Kidney (tissue), 13 donors: ENCODE measurements at regions not wholly inside any gene's neighbourhood (a gene's known extent, or its start where the extent isn't known, plus 50 kb on each side); places are given as distances from the start of the nearest gene placed in this dataset.

ENCODE experiments used
- DNase-seq, 5 donors: peaks; one replicate each; pipeline ENCODE4 v3.0.0-alpha.2; 2013 to 2020
- FAIRE-seq: peaks from 2 replicates; lab custom pipeline; 2012; peaks lifted over from hg19 to GRCh38; lab: Jason Lieb, UNC
- H3K27ac ChIP-seq, 2 donors: one replicate each; pipeline ENCODE4 v1.7.0; 2013; ENCODE audit warnings: low read depth in 2 of 2, low read length in 2 of 2, inconsistent platforms in 1 of 2
- H3K27me3 ChIP-seq: one replicate; pipeline ENCODE4 v1.7.1; 2013; ENCODE audit warnings: low read length, inconsistent platforms; ENCODE audit not compliant: control insufficient read depth, insufficient read depth
- H3K36me3 ChIP-seq, 3 donors: one replicate each; pipeline versions ENCODE4 v1.7.0 to v1.7.1; 2013; ENCODE audit warnings: low read length in 3 of 3, control low read depth in 1 of 3, inconsistent platforms in 1 of 3; ENCODE audit not compliant: insufficient read depth in 3 of 3, control insufficient read depth in 2 of 3
- H3K4me1 ChIP-seq, 3 donors: one replicate each; pipeline versions ENCODE4 v1.7.0 to v1.7.1; 2013; ENCODE audit warnings: low read length in 3 of 3, inconsistent platforms in 1 of 3, low read depth in 1 of 3; ENCODE audit not compliant: control insufficient read depth in 2 of 3, insufficient read depth in 2 of 3
- H3K4me3 ChIP-seq, 3 donors: one replicate each; pipeline versions ENCODE4 v1.7.0 to v1.8.1; 2013; ENCODE audit warnings: low read length in 3 of 3, control low read depth in 1 of 3, inconsistent platforms in 1 of 3
- H3K9ac ChIP-seq, 3 donors: one replicate each; pipeline versions ENCODE4 v1.7.0 to v1.7.1; 2013; ENCODE audit warnings: low read length in 3 of 3, control low read depth in 1 of 3, inconsistent platforms in 1 of 3
- H3K9me3 ChIP-seq, 3 donors: one replicate each; pipeline versions ENCODE4 v1.7.0 to v1.7.1; 2013; ENCODE audit warnings: low read length in 3 of 3, control low read depth in 1 of 3, inconsistent platforms in 1 of 3; ENCODE audit not compliant: control insufficient read depth in 2 of 3, insufficient read depth in 1 of 3
- CTCF ChIP-seq: IDR thresholded peaks from 3 replicates; pipeline ENCODE4 v1.5.1; 2012; ENCODE audit warnings: mild to moderate bottlenecking, moderate library complexity, borderline replicate concordance; ENCODE audit not compliant: insufficient read depth; ENCODE audit errors: extremely low read depth
- intact Hi-C: fragments of 100-400 bp; cut with DNase I; formaldehyde crosslinking; loops from one replicate; pipeline ENCODE4 v1.11.1; 2022
- donor health status: control.
- donor health status: control.
- donor health status: control.
- donor health status: control.
- donor health status: control.
- donor health status: DM: yes; HTN: yes; CAD: no.
- donor health status: Normal renal cell carcinoma (clear cell type).

GRCh38 chr6:9581155-9581554 is 833.7 kb downstream of the TFAP2A start:
- DNase-seq (no peak), FAIRE-seq (no peak)
- no peak for TF ChIP-seq CTCF
- Histone ChIP-seq H3K36me3 (no peaks in the 10 kb centered on the region), H3K4me1 (no peaks in the 10 kb centered on the region), H3K9me3 (no peaks in the 10 kb centered on the region), H3K27me3 (no peaks in the 10 kb centered on the region), H3K9ac (no peak overlapping the region), H3K27ac (no peak overlapping the region), H3K4me3 (no peak overlapping the region)
- intact Hi-C loops, result no loop called here

GRCh38 chr6:9576521-9576920 is 838.4 kb downstream of the TFAP2A start:
- intact Hi-C loops, result no loop called here
- DNase-seq (no peak), FAIRE-seq (no peak)
- no peak for TF ChIP-seq CTCF
- Histone ChIP-seq H3K36me3 (no peaks in the 10 kb centered on the region), H3K4me1 (no peaks in the 10 kb centered on the region), H3K27ac (no peak overlapping the region), H3K4me3 (no peak overlapping the region), H3K9me3 (no peaks in the 10 kb centered on the region), H3K27me3 (no peaks in the 10 kb centered on the region), H3K9ac (no peak overlapping the region)

- Histone ChIP-seq H3K9me3 (no peaks in the 10 kb centered on the region), H3K27ac (no peak overlapping the region), H3K27me3 (no peaks in the 10 kb centered on the region), H3K4me3 (no peak overlapping the region), H3K4me1 (no peaks in the 10 kb centered on the region), H3K9ac (no peak overlapping the region), H3K36me3 (no peaks in the 10 kb centered on the region)
- intact Hi-C loops, result no loop called here
- no peak for FAIRE-seq
- DNase-seq, result no peak
- TF ChIP-seq CTCF, result no peak
Observed at GRCh38 chr6:9566096-9566495, 848.8 kb downstream of the TFAP2A start.

- intact Hi-C loops, result no loop called here
- H3K27me3 ChIP-seq, result no peaks in the 10 kb centered on the region
Observed at GRCh38 chr6:9564021-9564420, 850.9 kb downstream of the TFAP2A start.

More at GRCh38 chr6:9564021-9564420, 850.9 kb downstream of the TFAP2A start:
- H3K27ac ChIP-seq, result no peak overlapping the region
- H3K4me3 ChIP-seq, result no peak overlapping the region
- no peaks in the 10 kb centered on the region for H3K9me3 ChIP-seq
- H3K4me1 ChIP-seq, result no peaks in the 10 kb centered on the region
- no peak for TF ChIP-seq CTCF
- FAIRE-seq (no peak), DNase-seq (peak in 1 of 5 donors; percentile 26)
- no peak overlapping the region for H3K9ac ChIP-seq
- no peaks in the 10 kb centered on the region for H3K36me3 ChIP-seq
